ENCODE measurements at regions not wholly inside any gene's neighbourhood (a gene's known extent, or its start where the extent isn't known, plus 50 kb on each side); places are given as distances from the start of the nearest gene placed in this dataset.

- DNase-seq, result no peak
Observed at GRCh38 chr11:134581966-134582769, 170.1 kb upstream of the B3GAT1 start.

GRCh38 chr11:134581121-134581626 lies 169.1 kb upstream of the B3GAT1 start:
- no peak for DNase-seq

GRCh38 chr11:134580610-134580975 lies 168.6 kb upstream of the B3GAT1 start:
- no peak for DNase-seq

- DNase-seq, result no peak
Observed at GRCh38 chr11:134579724-134580609, 167.9 kb upstream of the B3GAT1 start.

GRCh38 chr11:134578807-134579723 lies 167.0 kb upstream of the B3GAT1 start:
- no peak for DNase-seq

- no peak for DNase-seq
Observed at GRCh38 chr11:134577751-134578395, 165.8 kb upstream of the B3GAT1 start.

GRCh38 chr11:134576721-134577171 lies 164.7 kb upstream of the B3GAT1 start:
- no peak for DNase-seq

- DNase-seq, result no peak
Observed at GRCh38 chr11:134576286-134576685, 164.2 kb upstream of the B3GAT1 start.

- DNase-seq, result no peak
Observed at GRCh38 chr11:134575504-134576230, 163.6 kb upstream of the B3GAT1 start.

GRCh38 chr11:134574947-134575346 lies 162.9 kb upstream of the B3GAT1 start:
- no peak for DNase-seq

GRCh38 chr11:134574425-134574824 lies 162.4 kb upstream of the B3GAT1 start:
- no peak for DNase-seq

- no peak for DNase-seq
Observed at GRCh38 chr11:134573857-134574256, 161.8 kb upstream of the B3GAT1 start.

GRCh38 chr11:134572741-134573675 lies 161.0 kb upstream of the B3GAT1 start:
- DNase-seq, result no peak

- no peak for DNase-seq
Observed at GRCh38 chr11:134571301-134571700, 159.3 kb upstream of the B3GAT1 start.

- no peak for DNase-seq
Observed at GRCh38 chr11:134569195-134569594, 157.2 kb upstream of the B3GAT1 start.

- DNase-seq, result no peak
Observed at GRCh38 chr11:134566311-134566710, 154.3 kb upstream of the B3GAT1 start.

GRCh38 chr11:134565343-134565891 lies 153.4 kb upstream of the B3GAT1 start:
- no peak for DNase-seq

GRCh38 chr11:134564472-134565200 lies 152.6 kb upstream of the B3GAT1 start:
- DNase-seq, result no peak

- DNase-seq, result no peak
Observed at GRCh38 chr11:134562941-134563471, 151.0 kb upstream of the B3GAT1 start.

All from NCI-H524 treated with DMSO at 0.1 percent for 48 hours (cell line).